ENCODE measurements at regions not wholly inside any gene's neighbourhood (a gene's known extent, or its start where the extent isn't known, plus 50 kb on each side); places are given as distances from the start of the nearest gene placed in this dataset.

- no peak for DNase-seq (ENCODE audit: extremely low read depth in 1 of 2, low read depth in 1 of 2)
Observed at GRCh38 chr2:236404346-236404745, 140.1 kb upstream of the ASB18 start.

- no peak for DNase-seq (ENCODE audit: extremely low read depth in 1 of 2, low read depth in 1 of 2)
Observed at GRCh38 chr2:236405357-236405756, 141.2 kb upstream of the ASB18 start.

GRCh38 chr2:236408090-236408489 lies 143.9 kb upstream of the ASB18 start:
- no peak for DNase-seq (ENCODE audit: extremely low read depth in 1 of 2, low read depth in 1 of 2)

- DNase-seq (ENCODE audit: extremely low read depth in 1 of 2, low read depth in 1 of 2), result no peak
Observed at GRCh38 chr2:236408786-236409185, 144.6 kb upstream of the ASB18 start.

GRCh38 chr2:236415684-236416444 lies 151.7 kb upstream of the ASB18 start:
- DNase-seq (ENCODE audit: extremely low read depth in 1 of 2, low read depth in 1 of 2), result no peak

- no peak for DNase-seq (ENCODE audit: extremely low read depth in 1 of 2, low read depth in 1 of 2)
Observed at GRCh38 chr2:236417150-236417549, 152.5 kb upstream of the ACKR3 start.

GRCh38 chr2:236430584-236430983 lies 139.0 kb upstream of the ACKR3 start:
- no peak for DNase-seq (ENCODE audit: extremely low read depth in 1 of 2, low read depth in 1 of 2)

- no peak for DNase-seq (ENCODE audit: extremely low read depth in 1 of 2, low read depth in 1 of 2)
Observed at GRCh38 chr2:236434593-236434992, 135.0 kb upstream of the ACKR3 start.

- no peak for DNase-seq (ENCODE audit: extremely low read depth in 1 of 2, low read depth in 1 of 2)
Observed at GRCh38 chr2:236440110-236440881, 129.3 kb upstream of the ACKR3 start.

- no peak for DNase-seq (ENCODE audit: extremely low read depth in 1 of 2, low read depth in 1 of 2)
Observed at GRCh38 chr2:236444187-236444586, 125.4 kb upstream of the ACKR3 start.

GRCh38 chr2:236445678-236446077 lies 123.9 kb upstream of the ACKR3 start:
- DNase-seq (ENCODE audit: extremely low read depth in 1 of 2, low read depth in 1 of 2), result no peak

- no peak for DNase-seq (ENCODE audit: extremely low read depth in 1 of 2, low read depth in 1 of 2)
Observed at GRCh38 chr2:236446521-236446920, 123.1 kb upstream of the ACKR3 start.

- no peak for DNase-seq (ENCODE audit: extremely low read depth in 1 of 2, low read depth in 1 of 2)
Observed at GRCh38 chr2:236449167-236449761, 120.4 kb upstream of the ACKR3 start.

- DNase-seq (ENCODE audit: extremely low read depth in 1 of 2, low read depth in 1 of 2), result no peak
Observed at GRCh38 chr2:236452238-236452637, 117.4 kb upstream of the ACKR3 start.

GRCh38 chr2:236454076-236454475 lies 115.5 kb upstream of the ACKR3 start:
- no peak for DNase-seq (ENCODE audit: extremely low read depth in 1 of 2, low read depth in 1 of 2)

GRCh38 chr2:236459393-236459792 lies 110.2 kb upstream of the ACKR3 start:
- DNase-seq (ENCODE audit: extremely low read depth in 1 of 2, low read depth in 1 of 2), result no peak

- DNase-seq (ENCODE audit: extremely low read depth in 1 of 2, low read depth in 1 of 2), result no peak
Observed at GRCh38 chr2:236464140-236464539, 105.5 kb upstream of the ACKR3 start.

GRCh38 chr2:236472720-236473495 lies 96.7 kb upstream of the ACKR3 start:
- DNase-seq (ENCODE audit: extremely low read depth in 1 of 2, low read depth in 1 of 2), result no peak

GRCh38 chr2:236473691-236474090 lies 95.9 kb upstream of the ACKR3 start:
- no peak for DNase-seq (ENCODE audit: extremely low read depth in 1 of 2, low read depth in 1 of 2)

GRCh38 chr2:236479814-236480213 lies 89.8 kb upstream of the ACKR3 start:
- DNase-seq (ENCODE audit: extremely low read depth in 1 of 2, low read depth in 1 of 2), result no peak

GRCh38 chr2:236483102-236483501 lies 86.5 kb upstream of the ACKR3 start:
- DNase-seq (ENCODE audit: extremely low read depth in 1 of 2, low read depth in 1 of 2), result no peak
